Subcutaneous abdominal adipose tissue (tissue), 5 donors: ENCODE measurements at regions not wholly inside any gene's neighbourhood (a gene's known extent, or its start where the extent isn't known, plus 50 kb on each side); places are given as distances from the start of the nearest gene placed in this dataset.

Experiments
- H3K27ac ChIP-seq: one replicate; pipeline ENCODE4 v1.7.0; 2013; ENCODE audit warnings: low read depth, mild to moderate bottlenecking, inconsistent platforms, low read length, moderate library complexity
- H3K27me3 ChIP-seq, 5 donors: one replicate each; pipeline ENCODE4 v1.7.0; 2013; ENCODE audit warnings: low read length in 5 of 5, inconsistent platforms in 1 of 5; ENCODE audit not compliant: control insufficient read depth in 5 of 5, insufficient read depth in 4 of 5
- H3K36me3 ChIP-seq, 5 donors: one replicate each; pipeline ENCODE4 v1.7.0; 2013; ENCODE audit warnings: low read length in 5 of 5; ENCODE audit not compliant: control insufficient read depth in 5 of 5, insufficient read depth in 5 of 5
- H3K4me1 ChIP-seq, 5 donors: one replicate each; pipeline ENCODE4 v1.7.0; 2013; ENCODE audit warnings: low read length in 5 of 5, mild to moderate bottlenecking in 3 of 5, moderate library complexity in 1 of 5; ENCODE audit not compliant: control insufficient read depth in 5 of 5, insufficient read depth in 5 of 5
- H3K4me3 ChIP-seq, 5 donors: one replicate each; pipeline ENCODE4 v1.7.0; 2013; ENCODE audit warnings: low read length in 5 of 5, low read depth in 1 of 5
- H3K9ac ChIP-seq, 5 donors: one replicate each; pipeline ENCODE4 v1.7.0; 2013; ENCODE audit warnings: low read length in 5 of 5, mild to moderate bottlenecking in 4 of 5, moderate library complexity in 3 of 5
- H3K9me3 ChIP-seq, 5 donors: one replicate each; pipeline ENCODE4 v1.7.0; 2013; ENCODE audit warnings: low read length in 5 of 5; ENCODE audit not compliant: control insufficient read depth in 5 of 5
- donor health status: healthy.
- donor health status: healthy.
- donor health status: healthy.
- donor health status: healthy.
- donor health status: healthy.

DNA sequence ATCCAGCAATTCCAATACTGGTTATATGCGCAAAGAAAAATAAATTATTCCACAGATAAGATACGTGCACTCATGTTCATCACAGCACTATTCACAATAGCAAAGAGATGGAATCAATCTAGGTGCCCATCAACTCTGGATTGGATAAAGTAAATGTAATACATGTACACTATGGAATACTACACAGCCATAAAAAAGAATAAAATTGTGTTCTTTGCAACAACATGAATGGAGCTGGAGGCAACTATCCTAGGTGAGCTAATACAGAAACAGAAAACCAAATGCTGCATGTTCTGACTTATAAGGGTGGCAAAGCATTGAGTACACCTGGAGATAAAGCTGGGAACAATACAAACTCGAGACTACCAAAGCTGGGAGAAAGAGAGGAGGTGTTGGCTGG is 787.3 kb downstream of the KCNT2 start:
- H3K27me3 ChIP-seq, result no peaks in the 10 kb centered on the region

GRCh38 chr1:195806060-195806459 is 802.2 kb downstream of the KCNT2 start:
- H3K4me1 ChIP-seq, result no peaks in the 10 kb centered on the region
- H3K9ac ChIP-seq, result no peak overlapping the region
- H3K36me3 ChIP-seq, result no peaks in the 10 kb centered on the region
- H3K27ac ChIP-seq, result no peak overlapping the region
- H3K9me3 ChIP-seq, result no peaks in the 10 kb centered on the region
- H3K4me3 ChIP-seq, result no peak overlapping the region
- no peaks in the 10 kb centered on the region for H3K27me3 ChIP-seq

More for the DNA sequence above, 787.3 kb downstream of the KCNT2 start:
- no peaks in the 10 kb centered on the region for H3K4me1 ChIP-seq
- no peak overlapping the region for H3K4me3 ChIP-seq
- no peak overlapping the region for H3K9ac ChIP-seq
- H3K36me3 ChIP-seq, result no peaks in the 10 kb centered on the region
- peaks cover 0 to 5% (median 0%) of the 10 kb centered on the region in 5 donors for H3K9me3 ChIP-seq
- H3K27ac ChIP-seq, result no peak overlapping the region

DNA sequence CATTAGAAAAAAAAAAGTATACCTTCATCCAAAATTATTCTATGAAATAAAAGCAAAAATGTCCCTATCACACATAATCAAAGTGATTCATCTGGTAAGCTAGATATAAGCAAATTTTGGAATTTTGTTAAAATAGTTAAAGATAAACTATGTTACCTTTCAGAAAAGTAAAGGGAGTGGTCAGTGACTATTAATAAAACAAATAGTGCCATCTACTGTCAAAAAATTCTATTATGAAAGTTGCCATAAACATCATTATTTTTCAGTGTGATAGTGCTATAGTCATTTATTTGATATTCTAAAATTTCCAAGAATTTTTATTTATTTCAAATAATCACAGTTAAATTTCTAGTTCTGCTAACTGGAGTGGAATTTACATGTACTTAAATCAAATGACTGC is 803.7 kb downstream of the KCNT2 start:
- Histone ChIP-seq H3K36me3 (no peaks in the 10 kb centered on the region), H3K9me3 (no peaks in the 10 kb centered on the region), H3K9ac (no peak overlapping the region), H3K27ac (no peak overlapping the region), H3K4me1 (no peaks in the 10 kb centered on the region), H3K27me3 (no peaks in the 10 kb centered on the region), H3K4me3 (no peak overlapping the region)

DNA sequence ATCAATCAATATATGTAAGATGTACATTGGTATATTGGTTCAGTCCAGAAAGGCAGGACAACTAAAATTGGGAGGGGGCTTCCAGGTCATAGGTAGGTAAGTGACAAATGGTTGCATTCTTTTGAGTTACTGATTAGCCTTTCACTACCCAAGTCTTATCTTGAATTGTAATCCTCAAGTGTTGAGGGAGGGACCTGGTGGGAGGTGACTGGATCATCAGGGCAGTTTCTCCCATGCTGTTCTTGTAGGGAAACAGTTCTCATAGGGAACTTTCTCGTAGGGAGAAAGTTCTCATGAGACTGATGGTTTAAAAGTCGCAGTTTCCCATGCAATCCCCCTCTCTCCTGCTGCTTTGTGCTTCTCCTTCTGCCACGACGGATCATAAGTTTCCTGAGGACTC is 809.2 kb downstream of the KCNT2 start:
- H3K4me3 ChIP-seq, result no peak overlapping the region
- peaks cover 0 to 2% (median 0%) of the 10 kb centered on the region in 5 donors for H3K4me1 ChIP-seq
- peaks cover 0 to 4% (median 0%) of the 10 kb centered on the region in 5 donors for H3K27me3 ChIP-seq
- H3K27ac ChIP-seq, result no peak overlapping the region
- no peaks in the 10 kb centered on the region for H3K36me3 ChIP-seq
- no peaks in the 10 kb centered on the region for H3K9me3 ChIP-seq
- H3K9ac ChIP-seq, result peak overlapping the region in 1 of 5 donors; percentile 68

GRCh38 chr1:195794225-195794624 is 814.0 kb downstream of the KCNT2 start:
- Histone ChIP-seq H3K9ac (no peak overlapping the region), H3K4me3 (no peak overlapping the region), H3K36me3 (no peaks in the 10 kb centered on the region), H3K4me1 (peaks cover 0 to 2% (median 0%) of the 10 kb centered on the region in 5 donors), H3K27me3 (peaks cover 0 to 1% (median 0%) of the 10 kb centered on the region in 5 donors), H3K9me3 (peaks cover 0 to 11% (median 0%) of the 10 kb centered on the region in 5 donors), H3K27ac (no peak overlapping the region)

- Histone ChIP-seq H3K4me3 (no peak overlapping the region), H3K27me3 (no peaks in the 10 kb centered on the region), H3K27ac (no peak overlapping the region), H3K9me3 (peaks cover 0 to 16% (median 3%) of the 10 kb centered on the region in 5 donors), H3K4me1 (no peaks in the 10 kb centered on the region), H3K9ac (no peak overlapping the region), H3K36me3 (no peaks in the 10 kb centered on the region)
Observed at GRCh38 chr1:195791796-195792195, 816.4 kb downstream of the KCNT2 start.

- Histone ChIP-seq H3K4me1 (no peaks in the 10 kb centered on the region), H3K9me3 (peaks cover 0 to 16% (median 3%) of the 10 kb centered on the region in 5 donors), H3K27me3 (no peaks in the 10 kb centered on the region), H3K4me3 (no peak overlapping the region), H3K9ac (no peak overlapping the region), H3K36me3 (no peaks in the 10 kb centered on the region), H3K27ac (no peak overlapping the region)
Observed at GRCh38 chr1:195790514-195791168, 817.6 kb downstream of the KCNT2 start.

DNA sequence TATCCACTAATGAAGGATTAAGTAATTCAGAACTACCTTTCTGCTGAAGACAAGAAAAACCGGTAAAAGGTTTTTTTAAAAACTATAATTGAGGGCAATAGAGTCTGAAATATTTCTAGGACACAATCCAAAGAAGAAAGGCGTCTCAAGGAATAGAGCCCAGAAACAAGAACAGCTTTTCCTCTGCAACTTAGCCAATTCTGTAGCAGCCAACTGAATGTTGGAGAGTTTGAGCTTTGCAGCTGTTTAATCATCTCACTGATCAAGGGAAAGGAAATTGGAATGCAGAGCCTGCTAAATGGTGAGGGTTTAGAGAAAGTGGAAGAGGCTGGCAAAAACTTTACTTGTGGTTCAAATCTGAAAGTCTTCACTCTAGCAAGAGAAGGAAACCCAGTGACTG is 818.9 kb downstream of the KCNT2 start:
- H3K9me3 ChIP-seq, result peaks cover 0 to 16% (median 3%) of the 10 kb centered on the region in 5 donors
- H3K4me1 ChIP-seq, result no peaks in the 10 kb centered on the region
- H3K9ac ChIP-seq, result no peak overlapping the region
- no peak overlapping the region for H3K4me3 ChIP-seq
- H3K27me3 ChIP-seq, result no peaks in the 10 kb centered on the region
- no peaks in the 10 kb centered on the region for H3K36me3 ChIP-seq
- no peak overlapping the region for H3K27ac ChIP-seq

DNA sequence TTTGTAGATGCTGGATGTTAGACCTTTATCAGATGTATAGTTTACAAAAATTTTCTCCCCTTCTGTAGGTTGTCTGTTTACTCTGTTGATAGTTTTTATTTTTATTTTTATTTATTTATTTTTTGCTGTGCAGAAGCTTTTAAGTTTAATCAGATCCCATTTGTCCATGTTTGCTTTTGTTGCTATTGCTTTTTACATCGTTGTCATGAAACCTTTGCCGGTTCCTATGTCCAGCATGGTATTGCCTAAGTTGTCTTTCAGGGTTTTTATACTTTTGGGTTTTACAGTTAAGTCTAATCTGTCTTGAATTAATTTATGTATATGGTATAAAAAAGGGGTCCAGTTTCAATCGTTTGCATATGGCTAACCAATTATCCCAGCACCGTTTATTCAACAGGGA is 819.5 kb downstream of the KCNT2 start:
- Histone ChIP-seq H3K27me3 (no peaks in the 10 kb centered on the region), H3K4me1 (no peaks in the 10 kb centered on the region), H3K9me3 (peaks cover 0 to 16% (median 3%) of the 10 kb centered on the region in 5 donors), H3K9ac (no peak overlapping the region), H3K4me3 (no peak overlapping the region), H3K36me3 (no peaks in the 10 kb centered on the region), H3K27ac (no peak overlapping the region)

DNA sequence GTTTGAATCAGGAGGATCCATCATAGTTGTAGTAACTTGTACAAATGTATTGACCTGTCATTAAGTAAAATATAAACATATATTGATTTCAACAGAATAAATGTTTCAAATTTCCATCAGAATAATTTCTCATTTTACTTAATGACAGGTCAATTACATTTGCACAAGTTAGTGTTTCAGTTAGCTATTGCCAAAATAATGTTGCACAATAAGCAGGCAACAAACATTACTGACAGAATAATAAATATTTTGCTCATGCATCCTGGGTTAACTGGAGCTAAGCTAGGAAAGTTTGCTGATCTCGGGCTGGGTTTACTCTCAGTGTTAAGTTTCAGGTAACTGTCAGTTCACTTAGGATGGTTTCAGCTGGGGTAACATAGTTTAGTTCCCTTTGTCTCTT is 822.4 kb downstream of the KCNT2 start:
- Histone ChIP-seq H3K9ac (no peak overlapping the region), H3K36me3 (no peaks in the 10 kb centered on the region), H3K27me3 (no peaks in the 10 kb centered on the region), H3K4me1 (no peaks in the 10 kb centered on the region), H3K27ac (no peak overlapping the region), H3K4me3 (no peak overlapping the region), H3K9me3 (peaks cover 0 to 6% (median 0%) of the 10 kb centered on the region in 5 donors)
